EL (cell line): ENCODE measurements at regions not wholly inside any gene's neighbourhood (a gene's known extent, or its start where the extent isn't known, plus 50 kb on each side); places are given as distances from the start of the nearest gene placed in this dataset.

ENCODE experiments used
- DNase-seq: peaks from one replicate; pipeline ENCODE4 v3.0.0-alpha.2; 2016

GRCh38 chr7:121810831-121811672 is 61.9 kb upstream of the PTPRZ1 start:
- no peak for DNase-seq

DNA sequence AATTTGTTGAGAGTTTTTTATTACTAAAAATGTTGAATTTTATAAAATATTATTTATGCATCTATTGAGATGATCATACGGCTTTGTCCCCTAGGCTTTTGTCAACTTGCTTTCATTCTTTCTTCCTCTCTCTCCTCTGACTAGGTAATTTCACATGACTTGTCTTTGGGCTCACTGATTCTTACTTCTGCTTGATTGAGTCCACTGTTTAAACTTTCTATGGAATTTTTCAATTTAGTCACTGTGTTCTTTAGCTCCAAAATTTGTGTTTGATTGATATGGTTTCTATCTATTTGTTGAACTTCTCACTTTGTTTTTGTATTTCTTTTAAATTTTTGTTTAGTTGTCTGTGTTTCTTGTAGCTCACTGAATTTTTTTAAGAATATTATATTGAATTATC is 65.9 kb upstream of the PTPRZ1 start:
- DNase-seq, result no peak

DNA sequence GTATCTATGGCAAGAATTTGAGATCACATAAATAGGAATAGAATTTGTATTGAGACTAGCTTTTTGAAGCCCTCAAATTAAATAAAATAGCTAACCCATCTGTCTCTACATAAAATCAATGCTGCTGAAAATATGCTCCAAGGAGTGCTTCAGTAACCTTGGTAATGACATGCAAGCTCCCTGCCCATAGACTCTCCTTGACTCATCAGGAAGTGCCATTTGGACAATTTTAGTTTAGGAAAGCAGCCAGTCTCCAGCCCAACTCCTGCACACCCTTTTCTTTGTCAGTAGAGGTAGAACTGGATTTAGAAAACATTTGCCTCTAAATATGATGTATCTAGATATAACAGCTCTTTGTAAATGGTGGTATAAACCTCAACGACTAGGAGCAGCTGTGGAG is 69.9 kb upstream of the PTPRZ1 start:
- DNase-seq, result no peak

GRCh38 chr7:121800916-121801675 is 71.9 kb upstream of the PTPRZ1 start:
- DNase-seq, result no peak

DNA sequence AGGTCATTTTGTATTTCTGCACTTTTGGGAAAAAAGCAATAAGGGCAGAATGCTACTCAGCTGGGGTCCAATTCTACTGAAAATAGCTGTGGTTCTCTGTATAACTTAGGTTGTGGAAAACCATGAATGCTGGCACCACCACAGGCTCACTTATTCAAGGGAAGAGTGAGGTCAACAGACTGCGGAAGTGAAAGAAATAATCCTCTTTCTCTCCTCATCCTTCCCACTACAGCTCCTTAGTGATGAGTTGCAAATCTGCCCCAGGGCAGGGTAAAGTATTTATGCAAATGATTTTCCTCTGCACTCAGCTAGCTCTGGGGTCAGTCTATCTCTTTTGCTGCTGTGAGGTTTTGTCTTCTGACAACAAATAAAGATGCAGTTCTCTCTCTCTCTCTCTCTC is 74.1 kb upstream of the PTPRZ1 start:
- peak; percentile 1 for DNase-seq

- DNase-seq, result no peak
These were observed 74.5 kb upstream of the PTPRZ1 start for GRCh38 chr7:121798453-121798840.

- no peak for DNase-seq
These were observed 75.1 kb upstream of the PTPRZ1 start for GRCh38 chr7:121797657-121798452.

- no peak for DNase-seq
These were observed 75.9 kb upstream of the PTPRZ1 start for GRCh38 chr7:121796936-121797656.

DNA sequence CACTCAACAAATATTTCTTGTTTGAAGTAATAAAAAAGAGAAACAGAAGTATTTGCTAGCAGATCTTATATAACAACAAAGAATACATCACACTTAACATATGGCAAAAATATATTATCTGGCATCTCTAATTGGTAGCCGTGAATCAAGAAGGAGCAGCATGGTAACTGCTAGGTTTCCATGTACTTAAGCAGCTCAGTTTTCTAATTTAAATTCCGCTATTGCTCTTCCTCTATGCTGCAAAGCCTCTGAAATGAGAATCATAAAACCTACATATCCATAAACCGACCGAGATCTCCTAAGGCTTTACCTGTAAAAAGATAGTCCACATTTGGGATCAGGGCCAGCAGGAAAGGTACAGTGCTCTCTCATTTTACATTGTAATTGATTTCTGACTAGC is 76.6 kb upstream of the PTPRZ1 start:
- no peak for DNase-seq

DNA sequence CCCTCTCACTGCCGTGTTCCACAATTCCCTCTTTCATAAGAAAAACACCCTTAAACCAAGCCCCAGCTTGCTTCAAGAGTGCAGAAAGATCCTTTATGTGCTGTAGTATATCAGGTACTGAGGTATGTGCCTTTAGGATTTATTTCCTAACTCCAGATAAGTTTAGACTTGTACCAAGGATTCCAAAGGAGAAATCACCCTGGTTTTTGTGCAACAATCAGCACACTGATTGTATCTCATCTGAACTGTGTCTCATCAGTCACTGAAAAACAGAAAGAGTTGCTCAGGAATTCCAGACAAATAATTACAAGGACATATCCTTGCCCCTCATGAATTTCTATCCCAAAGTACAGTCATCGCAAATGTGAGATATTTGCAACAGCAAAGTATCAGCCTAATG is 77.2 kb upstream of the PTPRZ1 start:
- DNase-seq, result no peak

DNA sequence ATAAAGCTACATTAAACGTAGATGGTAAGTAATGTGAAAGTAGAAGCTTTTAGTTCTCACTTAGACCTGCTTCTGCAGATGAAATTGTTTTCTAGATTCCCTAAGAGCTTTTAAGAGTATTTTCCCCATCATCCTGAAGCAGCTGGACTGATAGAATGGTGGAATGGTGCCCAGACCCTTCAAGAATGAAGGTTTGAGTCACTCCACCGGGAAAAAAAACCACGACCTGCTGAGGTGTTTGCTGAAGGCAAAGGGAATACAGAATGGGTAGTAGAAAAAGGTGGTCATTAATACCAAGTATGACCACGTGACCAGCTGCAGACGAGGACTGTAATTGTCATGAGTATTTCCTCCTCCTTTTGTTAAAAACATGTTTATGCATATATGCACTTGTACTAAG is 79.2 kb upstream of the PTPRZ1 start:
- no peak for DNase-seq

DNA sequence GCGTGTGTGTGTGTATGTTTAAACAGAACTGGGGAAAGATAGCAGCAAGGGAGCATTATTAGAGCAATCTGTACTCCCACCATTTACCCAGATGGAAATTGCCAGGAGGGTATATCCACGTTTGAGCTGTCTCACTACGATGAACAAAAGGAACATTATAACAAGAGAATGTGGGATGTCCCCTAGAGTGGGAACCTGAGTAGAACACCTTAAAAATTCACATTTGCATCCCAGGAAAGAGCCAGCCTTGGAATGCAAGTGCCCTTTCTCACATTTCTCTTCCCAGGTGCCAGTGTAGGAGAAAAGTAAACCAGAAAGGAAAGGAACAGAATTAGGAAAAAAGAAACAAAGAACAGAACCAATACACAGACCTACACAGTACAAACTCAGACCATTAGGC is 95.3 kb upstream of the PTPRZ1 start:
- DNase-seq, result no peak

DNA sequence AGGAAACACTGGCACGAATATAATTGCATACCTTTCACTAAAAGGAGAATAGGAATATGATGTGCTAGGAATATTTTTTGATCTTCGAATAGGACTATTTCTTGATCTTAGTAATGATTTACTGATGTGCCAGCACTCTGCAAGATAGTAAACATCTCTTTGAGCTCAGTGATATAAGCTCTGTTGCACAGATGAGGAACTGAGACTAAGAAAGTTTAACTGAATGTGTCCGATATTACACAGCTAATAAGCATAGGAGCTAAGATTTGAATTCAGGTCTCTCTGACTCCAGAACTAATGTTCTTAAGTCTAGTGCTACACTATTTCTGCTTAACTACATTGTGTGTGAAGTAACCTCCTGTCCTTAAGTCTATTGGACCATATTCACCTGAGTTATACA is 98.4 kb upstream of the PTPRZ1 start:
- DNase-seq, result no peak

- no peak for DNase-seq
These were observed 106.3 kb upstream of the PTPRZ1 start for GRCh38 chr7:121766676-121767075.

GRCh38 chr7:121761399-121761798 is 111.6 kb upstream of the PTPRZ1 start:
- DNase-seq, result no peak

- no peak for DNase-seq
These were observed 117.0 kb upstream of the PTPRZ1 start for GRCh38 chr7:121755818-121756552.

GRCh38 chr7:121755286-121755685 is 117.7 kb upstream of the PTPRZ1 start:
- no peak for DNase-seq

- DNase-seq, result no peak
These were observed 119.0 kb upstream of the PTPRZ1 start for GRCh38 chr7:121753944-121754343.

DNA sequence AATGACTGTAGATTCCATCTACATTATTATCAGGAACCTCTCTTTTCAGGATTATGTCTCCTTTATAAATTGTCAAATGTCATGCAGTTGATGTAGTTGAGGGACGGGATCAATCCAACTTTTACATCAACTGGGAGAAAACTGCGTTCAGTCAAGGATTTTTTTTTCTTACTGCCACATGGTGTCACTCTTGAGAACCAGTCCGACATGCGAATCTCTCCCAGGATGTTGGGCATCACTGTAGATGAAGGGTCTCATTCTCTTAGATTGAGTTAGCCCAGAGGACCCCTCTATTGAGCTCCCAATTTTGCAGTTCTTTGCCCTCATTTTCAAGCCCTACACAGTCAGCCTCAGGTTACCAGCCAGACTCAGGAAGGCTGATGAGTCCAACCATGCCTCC is 120.3 kb upstream of the PTPRZ1 start:
- DNase-seq, result peak; percentile 1

GRCh38 chr7:121748546-121748945 is 124.4 kb upstream of the PTPRZ1 start:
- no peak for DNase-seq

DNA sequence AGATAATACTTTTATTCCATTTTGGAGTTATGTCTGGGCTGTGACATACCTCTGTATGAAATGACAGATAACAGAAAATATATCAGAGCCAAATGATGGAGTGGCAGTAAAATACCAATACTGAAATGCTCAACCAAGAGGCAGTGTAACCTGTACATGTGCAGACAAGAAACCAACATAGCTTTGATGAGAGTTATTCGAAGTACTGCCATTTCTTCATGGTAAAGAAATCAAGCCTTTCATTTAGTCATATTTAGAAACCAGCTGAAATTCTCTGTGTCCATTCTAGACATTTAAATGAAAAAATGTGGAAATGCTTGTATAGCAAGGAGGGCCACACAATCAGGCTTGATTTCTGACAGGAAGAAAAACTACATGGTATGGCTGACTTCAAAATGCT is 127.1 kb upstream of the PTPRZ1 start:
- DNase-seq, result no peak

DNA sequence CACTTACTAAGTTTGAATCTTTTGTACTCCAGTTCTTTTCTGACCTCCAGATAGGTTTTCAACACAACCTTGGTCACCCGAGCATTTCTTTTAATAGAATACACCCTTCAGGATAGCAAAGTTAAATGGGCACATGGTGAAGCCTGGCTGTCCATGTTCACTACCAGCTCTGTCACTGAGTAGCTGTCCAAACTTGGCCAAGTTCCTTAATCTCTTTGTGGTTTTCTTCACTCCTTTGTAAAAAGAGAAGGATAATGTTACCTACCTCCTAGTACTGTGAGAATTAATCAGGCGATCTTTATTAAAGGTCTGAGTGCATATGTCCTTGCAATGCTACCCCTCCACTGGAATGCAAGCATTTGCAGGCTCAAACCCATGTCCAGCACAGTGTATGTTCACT is 128.1 kb upstream of the PTPRZ1 start:
- DNase-seq, result no peak
